ENCODE measurements at regions not wholly inside any gene's neighbourhood (a gene's known extent, or its start where the extent isn't known, plus 50 kb on each side); places are given as distances from the start of the nearest gene placed in this dataset.

- WGBS, 2 donors, result 70 to 72% methylated on average over 1 of the region's 1 CpG
- peaks cover 0 to 3% of the 10 kb centered on the region in 2 donors for H3K27me3 ChIP-seq (ENCODE audit: control insufficient read depth in 1 of 2, insufficient read depth in 2 of 2, low read length in 1 of 2)
- intact Hi-C loops (cut with DNase I), result no loop called here
- peaks cover 2% of the 10 kb centered on the region for H3K9me3 ChIP-seq (ENCODE audit: control insufficient read depth, low read length)
- no peaks in the 10 kb centered on the region for H3K36me3 ChIP-seq (ENCODE audit: control insufficient read depth in 1 of 2, insufficient read depth in 2 of 2, low read length in 1 of 2)
- DNase-seq (no peak), ATAC-seq (ENCODE audit: low FRiP score) (no peak)
- H3K4me1 ChIP-seq (ENCODE audit: control insufficient read depth in 1 of 2, insufficient read depth in 2 of 2, low read length in 2 of 2), result no peaks in the 10 kb centered on the region
- no peak overlapping the region for H3K27ac ChIP-seq (ENCODE audit: low read depth in 1 of 2, low read length in 2 of 2)
- H3K4me3 ChIP-seq (ENCODE audit: low read length in 2 of 2), result no peak overlapping the region
Observed at GRCh38 chr17:69630056-69630635, 215.6 kb downstream of the MAP2K6 start.

GRCh38 chr17:69634844-69635243, 220.3 kb downstream of the MAP2K6 start:
- H3K4me3 ChIP-seq (ENCODE audit: low read length in 2 of 2), result no peak overlapping the region
- H3K27me3 ChIP-seq (ENCODE audit: control insufficient read depth in 1 of 2, insufficient read depth in 2 of 2, low read length in 1 of 2), result no peaks in the 10 kb centered on the region
- intact Hi-C loops (cut with DNase I), result no loop called here
- H3K36me3 ChIP-seq (ENCODE audit: control insufficient read depth in 1 of 2, insufficient read depth in 2 of 2, low read length in 1 of 2), result no peaks in the 10 kb centered on the region
- ATAC-seq (ENCODE audit: low FRiP score), result no peak
- no peaks in the 10 kb centered on the region for H3K9me3 ChIP-seq (ENCODE audit: control insufficient read depth, low read length)
- no peak for DNase-seq
- no peak overlapping the region for H3K27ac ChIP-seq (ENCODE audit: low read depth in 1 of 2, low read length in 2 of 2)
- WGBS, 2 donors, result 0 to 9% methylated on average over 1 of the region's 1 CpG
- no peaks in the 10 kb centered on the region for H3K4me1 ChIP-seq (ENCODE audit: control insufficient read depth in 1 of 2, insufficient read depth in 2 of 2, low read length in 2 of 2)

- DNase-seq (no peak), ATAC-seq (ENCODE audit: low FRiP score) (no peak)
- no peaks in the 10 kb centered on the region for H3K9me3 ChIP-seq (ENCODE audit: control insufficient read depth, low read length)
- no peaks in the 10 kb centered on the region for H3K36me3 ChIP-seq (ENCODE audit: control insufficient read depth in 1 of 2, insufficient read depth in 2 of 2, low read length in 1 of 2)
- 67 to 71% methylated on average over 4 of the region's 4 CpGs for WGBS, 2 donors
- no peaks in the 10 kb centered on the region for H3K27me3 ChIP-seq (ENCODE audit: control insufficient read depth in 1 of 2, insufficient read depth in 2 of 2, low read length in 1 of 2)
- H3K4me3 ChIP-seq (ENCODE audit: low read length in 2 of 2), result no peak overlapping the region
- H3K27ac ChIP-seq (ENCODE audit: low read depth in 1 of 2, low read length in 2 of 2), result no peak overlapping the region
- H3K4me1 ChIP-seq (ENCODE audit: control insufficient read depth in 1 of 2, insufficient read depth in 2 of 2, low read length in 2 of 2), result no peaks in the 10 kb centered on the region
- intact Hi-C loops (cut with DNase I), result no loop called here
Observed at GRCh38 chr17:69637446-69638156, 223.1 kb downstream of the MAP2K6 start.

GRCh38 chr17:69639096-69639495, 224.6 kb downstream of the MAP2K6 start:
- no peaks in the 10 kb centered on the region for H3K4me1 ChIP-seq (ENCODE audit: control insufficient read depth in 1 of 2, insufficient read depth in 2 of 2, low read length in 2 of 2)
- ATAC-seq (ENCODE audit: low FRiP score), result no peak
- no peaks in the 10 kb centered on the region for H3K36me3 ChIP-seq (ENCODE audit: control insufficient read depth in 1 of 2, insufficient read depth in 2 of 2, low read length in 1 of 2)
- H3K9me3 ChIP-seq (ENCODE audit: control insufficient read depth, low read length), result no peaks in the 10 kb centered on the region
- no peak overlapping the region for H3K27ac ChIP-seq (ENCODE audit: low read depth in 1 of 2, low read length in 2 of 2)
- H3K27me3 ChIP-seq (ENCODE audit: control insufficient read depth in 1 of 2, insufficient read depth in 2 of 2, low read length in 1 of 2), result no peaks in the 10 kb centered on the region
- WGBS, 2 donors, result 85 to 88% methylated on average over 1 of the region's 1 CpG
- no peak overlapping the region for H3K4me3 ChIP-seq (ENCODE audit: low read length in 2 of 2)
- intact Hi-C loops (cut with DNase I), result no loop called here
- DNase-seq, result no peak

GRCh38 chr17:69640073-69640472, 225.6 kb downstream of the MAP2K6 start:
- Histone ChIP-seq H3K27me3 (ENCODE audit: control insufficient read depth in 1 of 2, insufficient read depth in 2 of 2, low read length in 1 of 2) (no peaks in the 10 kb centered on the region), H3K4me1 (ENCODE audit: control insufficient read depth in 1 of 2, insufficient read depth in 2 of 2, low read length in 2 of 2) (no peaks in the 10 kb centered on the region), H3K36me3 (ENCODE audit: control insufficient read depth in 1 of 2, insufficient read depth in 2 of 2, low read length in 1 of 2) (no peaks in the 10 kb centered on the region), H3K27ac (ENCODE audit: low read depth in 1 of 2, low read length in 2 of 2) (no peak overlapping the region), H3K4me3 (ENCODE audit: low read length in 2 of 2) (no peak overlapping the region), H3K9me3 (ENCODE audit: control insufficient read depth, low read length) (no peaks in the 10 kb centered on the region)
- WGBS, 2 donors, result 76 to 78% methylated on average over 3 of the region's 3 CpGs
- ATAC-seq (ENCODE audit: low FRiP score) (no peak), DNase-seq (no peak)
- intact Hi-C loops (cut with DNase I), result no loop called here

- H3K27ac ChIP-seq (ENCODE audit: low read depth in 1 of 2, low read length in 2 of 2), result no peak overlapping the region
- intact Hi-C loops (cut with DNase I), result no loop called here
- H3K36me3 ChIP-seq (ENCODE audit: control insufficient read depth in 1 of 2, insufficient read depth in 2 of 2, low read length in 1 of 2), result no peaks in the 10 kb centered on the region
- ATAC-seq (ENCODE audit: low FRiP score) (no peak), DNase-seq (no peak)
- 12 to 14% methylated on average over 2 of the region's 2 CpGs for WGBS, 2 donors
- no peaks in the 10 kb centered on the region for H3K4me1 ChIP-seq (ENCODE audit: control insufficient read depth in 1 of 2, insufficient read depth in 2 of 2, low read length in 2 of 2)
- no peaks in the 10 kb centered on the region for H3K9me3 ChIP-seq (ENCODE audit: control insufficient read depth, low read length)
- no peaks in the 10 kb centered on the region for H3K27me3 ChIP-seq (ENCODE audit: control insufficient read depth in 1 of 2, insufficient read depth in 2 of 2, low read length in 1 of 2)
- no peak overlapping the region for H3K4me3 ChIP-seq (ENCODE audit: low read length in 2 of 2)
Observed at GRCh38 chr17:69643686-69644085, 229.2 kb downstream of the MAP2K6 start.

GRCh38 chr17:69646729-69647128, 232.2 kb downstream of the MAP2K6 start:
- Histone ChIP-seq H3K9me3 (ENCODE audit: control insufficient read depth, low read length) (no peaks in the 10 kb centered on the region), H3K4me1 (ENCODE audit: control insufficient read depth in 1 of 2, insufficient read depth in 2 of 2, low read length in 2 of 2) (no peaks in the 10 kb centered on the region), H3K27ac (ENCODE audit: low read depth in 1 of 2, low read length in 2 of 2) (no peak overlapping the region), H3K36me3 (ENCODE audit: control insufficient read depth in 1 of 2, insufficient read depth in 2 of 2, low read length in 1 of 2) (no peaks in the 10 kb centered on the region), H3K4me3 (ENCODE audit: low read length in 2 of 2) (no peak overlapping the region), H3K27me3 (ENCODE audit: control insufficient read depth in 1 of 2, insufficient read depth in 2 of 2, low read length in 1 of 2) (no peaks in the 10 kb centered on the region)
- 62 to 82% methylated on average over 3 of the region's 3 CpGs for WGBS, 2 donors
- intact Hi-C loops (cut with DNase I), result no loop called here
- no peak for DNase-seq
- ATAC-seq (ENCODE audit: low FRiP score), result no peak

- Histone ChIP-seq H3K36me3 (ENCODE audit: control insufficient read depth in 1 of 2, insufficient read depth in 2 of 2, low read length in 1 of 2) (no peaks in the 10 kb centered on the region), H3K9me3 (ENCODE audit: control insufficient read depth, low read length) (no peaks in the 10 kb centered on the region), H3K27ac (ENCODE audit: low read depth in 1 of 2, low read length in 2 of 2) (no peak overlapping the region), H3K27me3 (ENCODE audit: control insufficient read depth in 1 of 2, insufficient read depth in 2 of 2, low read length in 1 of 2) (no peaks in the 10 kb centered on the region), H3K4me3 (ENCODE audit: low read length in 2 of 2) (no peak overlapping the region), H3K4me1 (ENCODE audit: control insufficient read depth in 1 of 2, insufficient read depth in 2 of 2, low read length in 2 of 2) (no peaks in the 10 kb centered on the region)
- intact Hi-C loops (cut with DNase I), result no loop called here
- DNase-seq (no peak), ATAC-seq (ENCODE audit: low FRiP score) (no peak)
- WGBS, 2 donors, result 81 to 83% methylated on average over 5 of the region's 5 CpGs
Observed at GRCh38 chr17:69650881-69651280, 236.4 kb downstream of the MAP2K6 start.

GRCh38 chr17:69651921-69652320, 237.4 kb downstream of the MAP2K6 start:
- Histone ChIP-seq H3K4me3 (ENCODE audit: low read length in 2 of 2) (no peak overlapping the region), H3K27me3 (ENCODE audit: control insufficient read depth in 1 of 2, insufficient read depth in 2 of 2, low read length in 1 of 2) (no peaks in the 10 kb centered on the region), H3K36me3 (ENCODE audit: control insufficient read depth in 1 of 2, insufficient read depth in 2 of 2, low read length in 1 of 2) (no peaks in the 10 kb centered on the region), H3K4me1 (ENCODE audit: control insufficient read depth in 1 of 2, insufficient read depth in 2 of 2, low read length in 2 of 2) (no peaks in the 10 kb centered on the region), H3K27ac (ENCODE audit: low read depth in 1 of 2, low read length in 2 of 2) (no peak overlapping the region), H3K9me3 (ENCODE audit: control insufficient read depth, low read length) (no peaks in the 10 kb centered on the region)
- no peak for ATAC-seq (ENCODE audit: low FRiP score)
- WGBS, 2 donors, result 69 to 75% methylated on average over 2 of the region's 2 CpGs
- no peak for DNase-seq
- intact Hi-C loops (cut with DNase I), result no loop called here

All from aorta (tissue), 5 donors.